PC-3 (cell line): ENCODE measurements at regions not wholly inside any gene's neighbourhood (a gene's known extent, or its start where the extent isn't known, plus 50 kb on each side); places are given as distances from the start of the nearest gene placed in this dataset.

Experiments
- ATAC-seq: fragments of 200-7000 bp; cut with Tn5 transposase; 2 replicates; pipeline ENCODE4 v1.9.1; 2020; ENCODE audit warnings: mild to moderate bottlenecking, moderate library complexity
- BruUV-seq: library from RNA; stranded (reverse); fragments of 400-500 nt; replicated peaks from 2 replicates; lab custom pipeline; 2021; lab: Mats Ljungman, UMichigan
- CTCF ChIA-PET: fragments of 300-600 bp; sonication (Branson Sonifier 250); formaldehyde crosslinking; loops from one replicate; lab custom pipeline; 2022; ENCODE audit warnings: antibody characterized with exemption; lab: Charles Lee
- POLR2A ChIA-PET: fragments of 300-600 bp; sonication (Branson Sonifier 250); formaldehyde crosslinking; loops from one replicate; lab custom pipeline; 2022; ENCODE audit warnings: antibody characterized with exemption; ENCODE audit not compliant: unreplicated experiment; lab: Charles Lee
- DNase-seq: peaks from one replicate; pipeline ENCODE4 v3.0.0-alpha.2; 2015
- H2AFZ ChIP-seq: fragments of 300-600 bp; sonication (generic); 2 replicates; pipeline ENCODE4 v1.6.0; 2016; ENCODE audit warnings: antibody characterized with exemption, low read length
- H3F3A ChIP-seq: fragments of 300-600 bp; sonication (generic); one replicate; pipeline ENCODE4 v1.6.0; 2017; ENCODE audit warnings: antibody characterized with exemption, low read length, control low read depth, mild to moderate bottlenecking; ENCODE audit not compliant: unreplicated experiment
- H3K27ac ChIP-seq: fragments of 300-600 bp; sonication (generic); 2 replicates; pipeline ENCODE4 v1.5.1; 2016; ENCODE audit warnings: mild to moderate bottlenecking, low read length
- H3K27me3 ChIP-seq: fragments of 300-600 bp; sonication (generic); 2 replicates; pipeline ENCODE4 v1.6.1; 2016; ENCODE audit warnings: low read length, mixed read lengths
- H3K36me3 ChIP-seq: fragments of 300-600 bp; sonication (generic); 2 replicates; pipeline ENCODE4 v1.6.1; 2016; ENCODE audit warnings: low read depth, mixed run types, low read length, mixed read lengths
- H3K4me1 ChIP-seq: fragments of 300-600 bp; sonication (generic); 2 replicates; pipeline ENCODE4 v1.5.1; 2016; ENCODE audit warnings: low read length; ENCODE audit not compliant: insufficient read depth
- H3K4me2 ChIP-seq: fragments of 300-600 bp; sonication (generic); 2 replicates; pipeline ENCODE4 v1.6.0; 2016; ENCODE audit warnings: low read length
- H3K4me3 ChIP-seq: fragments of 300-600 bp; sonication (generic); 2 replicates; pipeline ENCODE4 v1.5.1; 2016; ENCODE audit warnings: mild to moderate bottlenecking, low read length, mixed read lengths
- H3K79me2 ChIP-seq: fragments of 300-600 bp; sonication (generic); 2 replicates; pipeline ENCODE4 v1.6.1; 2017; ENCODE audit warnings: low read length, mixed read lengths
- H3K9ac ChIP-seq: fragments of 300-600 bp; sonication (generic); 2 replicates; pipeline ENCODE4 v1.6.0; 2016; ENCODE audit warnings: mild to moderate bottlenecking, low read length
- H3K9me2 ChIP-seq: fragments of 300-600 bp; sonication (generic); replicated peaks from 2 replicates; pipeline ENCODE4 v1.6.1; 2016; ENCODE audit warnings: mixed run types, low read length, mixed read lengths
- H3K9me3 ChIP-seq: fragments of 300-600 bp; sonication (generic); 2 replicates; pipeline ENCODE4 v1.6.1; 2016; ENCODE audit warnings: low read length, mixed read lengths
- H4K20me1 ChIP-seq: fragments of 300-600 bp; sonication (generic); 2 replicates; pipeline ENCODE4 v1.6.1; 2016; ENCODE audit warnings: low read length, mixed read lengths
- CTCF ChIP-seq: fragments of 300-600 bp; sonication (generic); conservative IDR thresholded peaks from 2 replicates; pipeline ENCODE4 v1.5.1; 2017; ENCODE audit warnings: antibody characterized with exemption, low read depth, mild to moderate bottlenecking, low read length
- EZH2 ChIP-seq: fragments of 300-600 bp; sonication (generic); IDR thresholded peaks from one replicate; pipeline ENCODE4 v1.6.1; 2017; ENCODE audit warnings: antibody characterized with exemption, mild to moderate bottlenecking, low read length; ENCODE audit not compliant: unreplicated experiment
- EZH2phosphoT487 ChIP-seq: fragments of 300-600 bp; sonication (generic); IDR thresholded peaks from 2 replicates; pipeline ENCODE4 v1.6.1; 2018; ENCODE audit warnings: mild to moderate bottlenecking, antibody characterized with exemption, low read length, borderline replicate concordance
- intact Hi-C: fragments of 100-400 bp; cut with micrococcal nuclease; formaldehyde crosslinking; loops from 2 replicates; pipeline ENCODE4 v1.9.0; 2023

- H3K4me1 ChIP-seq = no peaks in the 10 kb centered on the region
- no peaks in the 10 kb centered on the region for H3K79me2 ChIP-seq
- no peaks in the 10 kb centered on the region for H3K9me3 ChIP-seq
- intact Hi-C loops = no loop called here
- DNase-seq = no peak
- no peak overlapping the region for H3K27ac ChIP-seq
- no peaks in the 10 kb centered on the region; the same call in 1 of the 2 replicates for H3K27me3 ChIP-seq
- CTCF ChIA-PET = no interaction called here
- TF ChIP-seq EZH2phosphoT487 (no peak), EZH2 (no peak), CTCF (no peak)
- BruUV-seq = no TSS peak
- no peak overlapping the region for H2AFZ ChIP-seq
- H3K9ac ChIP-seq = no peak overlapping the region
- POLR2A ChIA-PET = no interaction called here
- H4K20me1 ChIP-seq = no peaks in the 10 kb centered on the region
- H3K4me2 ChIP-seq = no peak overlapping the region
- no peaks in the 10 kb centered on the region for H3K9me2 ChIP-seq
- ATAC-seq = no peak
- H3K4me3 ChIP-seq = no peak overlapping the region
- H3F3A ChIP-seq = no peaks in the 10 kb centered on the region
- H3K36me3 ChIP-seq = no peaks in the 10 kb centered on the region
Observed at GRCh38 chr7:153103202-153103601, 343.6 kb downstream of the ACTR3B start.

GRCh38 chr7:153107826-153108225, 348.3 kb downstream of the ACTR3B start:
- TF ChIP-seq EZH2 (no peak), CTCF (no peak), EZH2phosphoT487 (no peak)
- no peak overlapping the region for H3K27ac ChIP-seq
- no peaks in the 10 kb centered on the region for H3K9me2 ChIP-seq
- H3K9me3 ChIP-seq = no peaks in the 10 kb centered on the region
- H2AFZ ChIP-seq = no peak overlapping the region
- H3K79me2 ChIP-seq = no peaks in the 10 kb centered on the region
- no peak overlapping the region for H3K4me3 ChIP-seq
- CTCF ChIA-PET = interaction anchor here (0.6 kb wide), 1 partner anchor 17 kb away, joined by 3 read pairs; no protein-coding TSS in a partner anchor
- H3K27me3 ChIP-seq = peaks cover 4% of the 10 kb centered on the region
- no peak overlapping the region for H3K4me2 ChIP-seq
- no TSS peak for BruUV-seq
- no peaks in the 10 kb centered on the region for H3F3A ChIP-seq
- H3K4me1 ChIP-seq = no peaks in the 10 kb centered on the region
- intact Hi-C loops = no loop called here
- no peaks in the 10 kb centered on the region for H3K36me3 ChIP-seq
- no peak overlapping the region for H3K9ac ChIP-seq
- ATAC-seq (no peak), DNase-seq (no peak)
- POLR2A ChIA-PET = no interaction called here
- no peaks in the 10 kb centered on the region for H4K20me1 ChIP-seq

GRCh38 chr7:153109566-153109965, 350.0 kb downstream of the ACTR3B start:
- no TSS peak for BruUV-seq
- Histone ChIP-seq H3K9me2 (no peaks in the 10 kb centered on the region), H4K20me1 (no peaks in the 10 kb centered on the region), H3K4me3 (no peak overlapping the region), H3K9me3 (no peaks in the 10 kb centered on the region), H3F3A (no peaks in the 10 kb centered on the region), H3K79me2 (no peaks in the 10 kb centered on the region), H3K27me3 (peaks cover 4% of the 10 kb centered on the region), H3K27ac (no peak overlapping the region), H2AFZ (no peak overlapping the region), H3K9ac (no peak overlapping the region), H3K4me1 (no peaks in the 10 kb centered on the region), H3K4me2 (no peak overlapping the region), H3K36me3 (no peaks in the 10 kb centered on the region)
- POLR2A ChIA-PET = no interaction called here
- no peak for ATAC-seq
- intact Hi-C loops = no loop called here
- DNase-seq = no peak
- TF ChIP-seq CTCF (no peak), EZH2phosphoT487 (no peak), EZH2 (no peak)
- CTCF ChIA-PET = no interaction called here
